HG03442 (cell line): ENCODE measurements at regions not wholly inside any gene's neighbourhood (a gene's known extent, or its start where the extent isn't known, plus 50 kb on each side); places are given as distances from the start of the nearest gene placed in this dataset.
"Not testable (repeated sequence)": the region's sequence is repeated elsewhere in the genome, so short reads cannot be mapped to it uniquely, and the experiment has no call there.

Experiments
- ATAC-seq: cut with Tn5 transposase; IDR thresholded peaks from one replicate; pipeline ENCODE4 v1.9.1; 2021; ENCODE audit warnings: mild to moderate bottlenecking, moderate library complexity; ENCODE audit not compliant: unreplicated experiment

- ATAC-seq: no peak
These were observed 260.2 kb downstream of the XPNPEP1 start for GRCh38 chr10:109663122-109663521.

- ATAC-seq: not testable (repeated sequence)
These were observed 270.7 kb downstream of the XPNPEP1 start for GRCh38 chr10:109652612-109653011.

DNA sequence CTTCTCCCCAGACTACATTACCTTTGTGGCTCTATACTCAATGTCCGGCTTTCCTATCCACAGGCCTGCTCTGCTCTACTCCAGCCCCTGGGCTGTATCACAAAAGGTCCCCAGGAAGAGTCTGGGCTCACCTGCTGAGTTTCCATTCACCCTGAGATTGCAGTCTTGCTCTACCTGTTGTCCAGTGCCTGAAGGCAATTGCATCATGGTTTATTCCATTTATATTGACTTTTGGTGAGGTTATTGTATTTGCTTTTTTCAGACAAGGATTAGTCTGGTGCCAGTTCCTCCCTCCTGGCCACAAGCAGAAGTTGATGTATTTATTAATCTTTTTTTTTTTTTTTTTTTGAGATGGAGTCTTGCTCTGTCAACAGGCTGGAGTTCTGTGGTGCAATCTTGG, 273.1 kb downstream of the XPNPEP1 start:
- no peak for ATAC-seq

- no peak for ATAC-seq
These were observed 275.7 kb downstream of the XPNPEP1 start for GRCh38 chr10:109647627-109648026.

DNA sequence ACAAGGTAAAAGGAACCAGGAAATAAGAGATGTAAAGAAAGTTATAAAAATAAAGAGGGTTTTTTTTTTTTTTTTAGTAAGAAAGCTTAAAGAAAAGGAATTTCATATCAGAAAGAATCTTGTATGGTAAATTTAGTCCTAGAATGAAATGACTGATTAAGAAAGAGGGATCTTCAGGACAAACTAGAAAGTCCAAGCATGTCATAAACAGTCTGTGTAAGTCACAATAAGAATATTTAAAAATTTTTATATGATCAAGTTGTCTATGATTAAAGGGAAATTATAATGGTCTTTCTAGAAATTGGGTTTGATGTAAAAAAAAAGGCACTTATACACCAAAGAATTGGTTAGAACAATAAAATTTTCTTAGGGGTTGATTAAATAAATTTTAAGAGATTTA, 289.5 kb downstream of the XPNPEP1 start:
- ATAC-seq: no peak

GRCh38 chr10:109633017-109633416, 290.3 kb downstream of the XPNPEP1 start:
- not testable (repeated sequence) for ATAC-seq

- ATAC-seq: no peak
These were observed 298.4 kb downstream of the XPNPEP1 start for GRCh38 chr10:109624939-109625338.

- ATAC-seq: no peak
These were observed 300.7 kb downstream of the XPNPEP1 start for GRCh38 chr10:109622566-109622965.

DNA sequence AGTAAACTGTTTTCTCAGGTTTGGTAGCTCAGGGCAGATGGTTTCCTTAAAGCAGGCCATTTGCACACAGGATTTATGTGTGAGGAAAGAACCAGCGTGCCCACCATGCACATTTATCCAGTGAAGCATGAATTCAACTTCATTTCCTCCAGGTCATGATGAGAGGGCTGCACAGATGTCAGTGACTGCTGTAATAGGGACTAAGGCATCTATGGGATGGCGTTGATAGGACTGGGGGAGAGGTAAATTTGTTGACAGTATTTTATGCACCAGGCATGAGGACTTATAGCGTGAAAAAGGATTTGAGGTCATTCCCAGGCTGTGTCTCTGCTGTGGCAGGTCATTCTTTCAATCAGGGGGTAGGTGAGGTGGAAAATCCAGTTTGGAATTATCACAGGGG, 302.9 kb downstream of the XPNPEP1 start:
- no peak for ATAC-seq

DNA sequence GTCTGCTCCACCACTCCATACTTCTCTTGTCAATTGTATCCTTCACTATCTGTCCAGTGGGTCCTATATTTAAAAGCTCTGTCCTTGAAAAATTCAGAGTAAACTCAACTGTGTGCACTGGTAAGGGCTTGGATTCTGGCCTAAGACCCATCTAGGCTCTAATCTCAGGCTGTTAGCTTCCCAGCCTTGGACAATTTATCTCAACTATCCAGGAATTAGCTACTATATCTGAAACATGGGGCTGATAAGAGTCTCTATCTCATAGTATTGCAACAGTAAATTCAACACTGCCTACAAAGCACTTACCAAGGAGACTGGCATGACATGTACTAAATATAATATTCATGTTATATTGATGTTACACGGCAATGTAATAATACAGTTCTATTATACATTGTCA, 303.4 kb downstream of the XPNPEP1 start:
- no peak for ATAC-seq

DNA sequence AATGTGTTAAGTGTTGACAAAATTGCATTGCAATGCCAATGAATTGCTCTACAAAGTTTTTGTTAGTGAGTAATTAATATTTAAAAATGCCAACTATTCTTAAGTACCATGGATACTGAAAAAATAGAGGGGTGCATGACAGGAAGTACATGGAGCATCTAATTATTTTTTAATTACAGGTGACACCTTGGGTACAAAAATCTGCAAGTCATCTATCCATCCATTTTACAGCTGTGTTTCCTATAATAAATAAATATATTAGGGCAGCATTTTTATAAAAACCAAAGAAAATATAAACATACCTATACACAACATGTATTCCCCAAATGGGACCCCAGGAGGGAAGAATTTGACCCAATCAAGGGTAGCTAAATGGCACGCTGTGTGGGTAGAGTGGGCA, 304.6 kb downstream of the XPNPEP1 start:
- no peak for ATAC-seq

GRCh38 chr10:109618301-109618700, 305.0 kb downstream of the XPNPEP1 start:
- ATAC-seq: no peak

- ATAC-seq: no peak
These were observed 306.8 kb downstream of the XPNPEP1 start for GRCh38 chr10:109616359-109616980.

GRCh38 chr10:109595356-109595755, 328.0 kb downstream of the XPNPEP1 start:
- ATAC-seq: not testable (repeated sequence)

DNA sequence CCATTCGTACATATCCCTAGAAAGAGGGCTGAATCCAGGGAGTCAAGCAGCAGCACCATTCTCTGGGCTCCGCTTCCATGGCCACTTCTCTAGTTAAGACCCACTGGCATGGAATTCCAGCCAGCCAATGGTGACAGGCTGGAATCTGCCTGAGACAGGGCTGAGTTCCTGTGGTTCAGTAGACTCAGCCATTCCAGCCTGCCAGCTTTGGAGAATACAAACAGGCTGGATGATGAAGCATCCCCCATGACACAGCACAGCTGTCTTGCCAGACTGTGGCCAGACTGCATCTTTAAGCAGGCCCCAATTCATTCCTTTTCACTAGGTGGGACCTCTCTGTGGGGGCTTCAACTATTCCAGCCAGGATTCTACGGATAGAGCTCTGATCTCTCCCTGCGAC, 329.6 kb downstream of the XPNPEP1 start:
- no peak for ATAC-seq

- no peak for ATAC-seq
These were observed 330.9 kb downstream of the XPNPEP1 start for GRCh38 chr10:109592391-109592790.

- no peak for ATAC-seq
These were observed 331.7 kb downstream of the XPNPEP1 start for GRCh38 chr10:109591601-109592000.

DNA sequence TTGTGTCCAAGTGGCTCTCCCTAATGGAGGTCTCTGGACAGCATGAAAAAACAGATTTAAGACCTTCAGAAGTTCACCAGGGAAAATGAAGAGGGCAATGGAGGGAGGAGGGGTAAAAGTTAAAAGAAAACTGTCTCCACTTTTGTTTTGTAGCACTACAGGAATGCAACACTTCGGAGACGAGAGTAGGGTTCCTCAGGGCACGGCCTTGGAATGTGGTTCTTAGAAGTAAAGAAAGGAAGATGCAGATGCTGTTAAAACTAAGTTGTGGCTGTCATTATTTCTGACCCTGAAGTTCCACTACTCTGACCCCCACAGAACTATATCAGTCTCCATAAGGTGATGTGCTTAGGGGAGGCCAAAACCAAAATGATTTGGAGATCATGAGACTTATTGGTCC, 335.1 kb downstream of the XPNPEP1 start:
- no peak for ATAC-seq

- no peak for ATAC-seq
These were observed 335.9 kb downstream of the XPNPEP1 start for GRCh38 chr10:109587366-109587765.

DNA sequence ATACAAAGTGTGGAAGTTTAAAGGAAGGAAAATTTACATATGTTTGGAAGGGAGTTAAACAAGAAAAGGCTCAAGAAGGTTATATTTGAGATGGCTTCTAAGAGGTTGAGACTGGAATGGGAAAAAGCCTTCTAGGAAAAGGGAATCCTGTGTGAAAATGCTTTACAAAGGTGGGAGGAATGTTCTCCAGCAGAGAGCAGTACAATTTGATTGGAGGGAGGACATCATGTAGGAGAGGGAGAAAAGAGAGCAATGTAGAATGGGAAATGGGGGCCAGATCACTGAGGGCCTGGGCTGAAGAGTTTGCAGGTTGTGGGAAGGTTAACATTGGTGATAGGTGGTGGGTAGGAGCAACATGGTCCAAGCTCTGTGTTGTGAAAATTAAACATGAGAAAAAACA, 366.9 kb downstream of the XPNPEP1 start:
- no peak for ATAC-seq

DNA sequence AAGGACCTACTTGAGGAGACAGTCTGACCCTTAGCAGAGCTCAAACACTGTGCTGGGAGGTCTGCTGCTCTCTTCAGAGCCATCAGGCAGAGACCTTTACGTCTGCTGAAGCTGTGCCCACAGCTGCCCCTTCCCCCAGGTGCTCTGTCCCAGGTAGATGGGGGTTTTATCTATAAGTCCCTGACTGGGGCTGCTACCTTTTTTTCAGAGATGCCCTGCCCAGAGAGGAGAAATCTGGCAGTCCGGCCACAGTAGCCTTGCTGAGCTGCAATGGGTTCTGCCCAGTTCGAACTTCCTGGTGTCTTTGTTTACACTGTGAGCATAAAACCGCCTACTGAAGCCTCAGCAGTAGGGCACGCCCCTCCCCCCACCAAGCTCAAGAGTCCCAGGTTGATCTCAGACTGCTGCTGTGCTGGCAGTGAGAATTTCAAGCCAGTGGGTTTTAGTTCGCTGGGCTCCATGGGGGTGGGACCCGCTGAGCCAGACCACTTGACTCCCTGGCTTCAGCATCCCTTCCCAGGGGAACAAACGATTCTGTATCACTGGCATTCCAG, 381.2 kb downstream of the XPNPEP1 start:
- ATAC-seq: not testable (repeated sequence)

- no peak for ATAC-seq
These were observed 389.1 kb downstream of the XPNPEP1 start for GRCh38 chr10:109534193-109534592.

- no peak for ATAC-seq
These were observed 394.1 kb downstream of the XPNPEP1 start for GRCh38 chr10:109529258-109529657.
